ENCODE measurements at regions not wholly inside any gene's neighbourhood (a gene's known extent, or its start where the extent isn't known, plus 50 kb on each side); places are given as distances from the start of the nearest gene placed in this dataset.

DNA sequence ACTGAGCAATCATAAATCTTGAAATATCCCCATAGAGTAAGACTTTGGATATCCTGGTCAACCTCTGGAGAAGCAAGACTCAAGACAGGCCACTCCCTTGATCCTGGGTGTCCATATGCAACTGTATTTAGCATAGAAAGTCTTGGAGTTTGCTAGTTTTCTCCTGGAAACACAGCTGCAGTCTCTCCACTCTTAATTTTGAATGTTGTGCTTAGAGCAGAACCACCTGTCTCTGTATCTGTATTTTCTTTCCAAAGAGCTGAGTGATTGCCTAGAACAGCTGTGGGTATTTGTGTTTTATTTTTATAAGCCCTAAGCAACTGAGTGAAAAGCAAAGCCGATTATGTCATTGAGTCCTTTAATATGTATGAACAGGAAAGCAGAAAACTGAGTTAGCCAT, 64.1 kb upstream of the ADAM23 start (continued):
- TF ChIP-seq, protein P1, sequence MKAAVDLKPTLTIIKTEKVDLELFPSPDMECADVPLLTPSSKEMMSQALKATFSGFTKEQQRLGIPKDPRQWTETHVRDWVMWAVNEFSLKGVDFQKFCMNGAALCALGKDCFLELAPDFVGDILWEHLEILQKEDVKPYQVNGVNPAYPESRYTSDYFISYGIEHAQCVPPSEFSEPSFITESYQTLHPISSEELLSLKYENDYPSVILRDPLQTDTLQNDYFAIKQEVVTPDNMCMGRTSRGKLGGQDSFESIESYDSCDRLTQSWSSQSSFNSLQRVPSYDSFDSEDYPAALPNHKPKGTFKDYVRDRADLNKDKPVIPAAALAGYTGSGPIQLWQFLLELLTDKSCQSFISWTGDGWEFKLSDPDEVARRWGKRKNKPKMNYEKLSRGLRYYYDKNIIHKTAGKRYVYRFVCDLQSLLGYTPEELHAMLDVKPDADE (IDR thresholded peaks at IDR 0.05): no peak

DNA sequence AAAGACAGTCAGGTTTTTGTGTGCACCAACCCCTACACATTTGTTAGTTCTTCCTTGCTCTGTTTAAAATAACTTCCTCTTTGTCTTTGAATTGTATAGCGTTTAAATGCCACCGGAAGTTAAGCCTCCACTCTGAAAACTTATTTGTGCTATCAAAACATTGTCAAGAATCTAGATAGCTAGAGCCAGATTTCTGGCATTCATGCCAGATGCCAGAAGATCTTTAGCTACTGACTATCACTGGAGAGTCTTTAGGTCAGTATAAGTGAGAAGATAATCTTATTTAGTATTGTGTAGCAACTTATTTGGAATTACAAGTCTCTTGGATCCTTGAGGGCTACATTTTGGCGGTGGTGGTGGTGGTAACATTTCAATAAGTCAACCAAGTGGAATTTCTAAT, 63.4 kb upstream of the ADAM23 start:
- Mint-ChIP-seq H3K27ac (no peak overlapping the region), H3K36me3 (ENCODE audit: low read depth) (0 out of 3 replicates have a peak, but pooled peaks cover 5% of the 10 kb centered on the region), H3K4me1 (peaks cover 6% of the 10 kb centered on the region; the same call in 2 of the 3 replicates), H3K9me3 (peaks cover 2% of the 10 kb centered on the region; the same call in 2 of the 3 replicates), H3K27me3 (ENCODE audit: insufficient read depth, low read depth, poor library complexity) (peaks cover 3% of the 10 kb centered on the region), H3K4me3 (no peak overlapping the region)
- H3K4me3 ChIP-seq: no peak overlapping the region
- no peaks in the 10 kb centered on the region for H3K36me3 ChIP-seq (ENCODE audit: insufficient read depth)
- no peaks in the 10 kb centered on the region for H3F3A ChIP-seq (replicated peaks; ENCODE audit: low read depth)
- no peaks in the 10 kb centered on the region for H3K9me2 ChIP-seq (ENCODE audit: insufficient read depth)
- no peak overlapping the region for H3K4me2 ChIP-seq
- no peak overlapping the region for H2AFZ ChIP-seq
- H3K4me1 ChIP-seq (ENCODE audit: insufficient read depth): no peaks in the 10 kb centered on the region
- H3K27ac ChIP-seq (ENCODE audit: low read depth): no peak overlapping the region
- H3K27me3 ChIP-seq (ENCODE audit: insufficient read depth): no peaks in the 10 kb centered on the region
- H4K20me1 ChIP-seq (replicated peaks; ENCODE audit: insufficient read depth): no peaks in the 10 kb centered on the region
- no peak for DNase-seq (ENCODE audit: low spot score)
- no peak for TF ChIP-seq ZNF462 (CRISPR knock-in tag; IDR thresholded peaks at IDR 0.05)
- no peak for TF ChIP-seq NANOG (IDR thresholded peaks at IDR 0.05; ENCODE audit: borderline replicate concordance)
- TF ChIP-seq EZH2 (IDR thresholded peaks at IDR 0.05; ENCODE audit: low read depth, unreplicated experiment): no peak
- no peak for TF ChIP-seq STAT1 (IDR thresholded peaks at IDR 0.05; ENCODE audit: unreplicated experiment)
- TF ChIP-seq EZH2phosphoT487 (IDR thresholded peaks at IDR 0.05; ENCODE audit: unreplicated experiment): no peak
- no peak for TF ChIP-seq ZNF114 (CRISPR knock-in tag; IDR thresholded peaks at IDR 0.05)
- TF ChIP-seq CTCF (conservative IDR thresholded peaks at IDR 0.05; ENCODE audit: low read depth in 2 of 2): no peak
- no peak for TF ChIP-seq ZNF331 (CRISPR knock-in tag; IDR thresholded peaks at IDR 0.05; ENCODE audit: low read depth)
- TF ChIP-seq POLR2AphosphoS5 (IDR thresholded peaks at IDR 0.05; ENCODE audit: low read depth): no peak
- TF ChIP-seq, protein P1 (IDR thresholded peaks at IDR 0.05): no peak
- ATAC-seq: no peak
- H3K79me2 ChIP-seq (replicated peaks; ENCODE audit: insufficient read depth): no peaks in the 10 kb centered on the region

All from GM23338 (cell line).